GM18870 (cell line): ENCODE measurements at regions not wholly inside any gene's neighbourhood (a gene's known extent, or its start where the extent isn't known, plus 50 kb on each side); places are given as distances from the start of the nearest gene placed in this dataset.
"Not testable (repeated sequence)": the region's sequence is repeated elsewhere in the genome, so short reads cannot be mapped to it uniquely, and the experiment has no call there.

Experiments used
- ATAC-seq: cut with Tn5 transposase; IDR thresholded peaks from one replicate; pipeline ENCODE4 v1.9.1; 2021; ENCODE audit warnings: moderate library complexity; ENCODE audit not compliant: unreplicated experiment

DNA sequence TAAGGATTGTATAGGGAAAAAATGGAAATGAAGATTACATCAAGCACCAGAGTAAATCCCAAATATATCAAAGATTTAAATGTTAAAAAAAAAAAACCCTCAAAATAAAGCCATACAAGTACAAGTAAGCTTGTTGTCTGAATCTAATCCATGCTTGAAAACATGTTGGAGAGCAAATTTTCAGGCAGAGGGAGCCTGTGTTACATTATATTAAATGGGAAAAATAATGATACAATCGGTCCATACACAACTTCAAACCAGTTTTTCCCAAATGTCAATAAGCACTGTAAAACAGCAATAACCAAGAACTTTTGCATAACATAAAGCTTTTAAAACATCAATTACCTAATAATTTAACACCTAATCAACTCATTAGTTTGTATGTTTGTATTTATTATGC, 949.4 kb upstream of the ADGRL4 start:
- no peak for ATAC-seq

DNA sequence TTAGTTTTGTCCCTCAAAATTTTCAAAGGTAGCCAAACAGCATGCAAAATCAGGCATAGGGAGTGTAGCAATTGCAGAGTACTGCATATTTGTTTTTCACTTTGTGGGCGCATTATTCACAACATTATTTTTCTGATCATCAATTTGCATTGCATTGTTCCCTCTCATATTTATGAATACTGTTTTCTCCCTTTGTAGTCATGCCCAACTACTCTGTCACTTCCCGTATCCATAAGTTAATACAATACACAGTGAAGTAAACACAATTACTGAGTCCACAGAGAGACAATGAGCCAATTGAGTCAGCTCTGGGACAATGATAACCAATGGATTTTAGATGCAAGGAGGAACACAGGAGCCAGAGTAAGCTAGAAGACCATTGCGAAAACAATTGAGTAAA, 944.0 kb upstream of the ADGRL4 start:
- ATAC-seq: no peak

DNA sequence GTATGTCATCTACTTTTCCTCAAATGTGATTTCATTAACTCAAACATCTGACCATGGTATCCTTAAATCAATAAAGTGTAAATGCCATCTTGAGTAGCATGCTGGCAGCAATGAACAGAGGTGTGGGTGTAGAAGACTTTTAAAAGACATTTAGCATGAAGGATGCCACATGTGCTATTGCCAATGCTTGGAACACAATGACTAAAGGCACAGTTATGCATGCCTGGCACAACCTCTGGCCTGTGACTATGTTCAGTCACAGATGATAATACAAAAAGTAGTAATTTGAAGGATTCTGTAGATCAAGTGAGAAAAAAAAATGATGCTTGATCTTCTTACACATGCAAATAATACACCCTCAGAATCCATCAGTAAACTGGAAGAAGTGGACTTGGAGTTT, 938.9 kb upstream of the ADGRL4 start:
- ATAC-seq: no peak

DNA sequence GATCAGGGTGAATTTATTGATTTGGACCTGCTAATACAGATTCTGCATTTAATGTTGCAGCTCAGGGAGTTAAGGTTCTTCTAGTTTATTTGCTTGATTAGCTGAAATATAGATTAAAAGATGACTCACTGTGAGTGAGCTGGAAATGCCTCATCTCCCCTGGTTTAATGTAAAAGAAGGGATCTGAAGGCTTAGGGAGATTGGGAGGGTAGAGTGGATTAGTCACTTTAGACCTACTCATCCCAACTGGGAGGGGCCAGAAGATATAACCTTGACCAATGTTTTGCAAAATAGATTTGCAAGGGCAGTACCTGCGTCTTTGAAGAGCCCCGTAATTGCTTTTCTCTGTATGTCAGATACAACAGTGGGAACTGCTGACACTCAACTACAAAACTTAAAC, 922.8 kb upstream of the ADGRL4 start:
- no peak for ATAC-seq

GRCh38 chr1:79928901-79929300, 922.4 kb upstream of the ADGRL4 start:
- no peak for ATAC-seq

GRCh38 chr1:79920960-79921669, 914.6 kb upstream of the ADGRL4 start:
- ATAC-seq: no peak

GRCh38 chr1:79914896-79915295, 908.4 kb upstream of the ADGRL4 start:
- ATAC-seq: no peak

- ATAC-seq: no peak
Measured at GRCh38 chr1:79912813-79913212, 906.3 kb upstream of the ADGRL4 start.

- no peak for ATAC-seq
Measured at GRCh38 chr1:79903321-79903720, 896.8 kb upstream of the ADGRL4 start.

GRCh38 chr1:79902418-79902817, 895.9 kb upstream of the ADGRL4 start:
- ATAC-seq: no peak

GRCh38 chr1:79899914-79900313, 893.4 kb upstream of the ADGRL4 start:
- no peak for ATAC-seq

DNA sequence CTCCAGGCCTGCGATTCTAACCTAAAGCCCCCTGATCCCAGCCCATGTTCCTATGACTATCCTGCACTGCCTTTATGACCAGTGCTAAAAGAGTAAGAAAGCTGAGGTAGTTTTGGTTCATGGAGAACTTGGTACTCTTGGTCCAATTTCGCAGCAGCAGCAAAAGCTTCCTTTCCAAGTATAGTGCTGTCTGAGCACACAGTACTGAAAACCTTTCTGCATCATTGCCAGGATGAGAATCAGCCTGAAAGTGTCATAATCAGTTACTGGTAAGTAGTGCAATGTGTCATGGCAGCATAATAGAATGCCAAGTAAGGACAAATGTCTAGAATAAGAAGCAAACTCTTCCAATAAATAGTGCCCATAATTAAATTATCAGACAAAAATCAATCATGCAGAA, 889.6 kb upstream of the ADGRL4 start:
- no peak for ATAC-seq

DNA sequence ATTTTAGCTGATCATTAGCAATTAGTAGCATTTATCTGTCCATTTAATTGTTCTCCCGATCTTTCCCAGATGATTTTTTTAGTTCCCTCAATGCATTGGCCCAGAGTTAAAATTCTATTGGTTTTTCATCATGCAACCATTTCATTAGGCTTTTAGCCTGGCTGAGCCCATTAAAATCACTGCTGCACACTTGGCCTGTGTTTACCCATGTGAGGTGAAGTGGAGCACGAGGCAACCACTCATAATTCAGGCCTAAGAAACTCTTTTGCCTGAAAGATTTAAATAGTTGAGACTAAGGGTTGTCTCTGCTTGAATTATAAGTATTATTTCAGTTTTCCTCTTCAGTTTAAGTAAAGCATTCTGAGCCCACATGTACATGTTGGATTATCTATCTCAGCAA, 889.0 kb upstream of the ADGRL4 start:
- ATAC-seq: no peak

GRCh38 chr1:79894129-79894528, 887.6 kb upstream of the ADGRL4 start:
- not testable (repeated sequence) for ATAC-seq

DNA sequence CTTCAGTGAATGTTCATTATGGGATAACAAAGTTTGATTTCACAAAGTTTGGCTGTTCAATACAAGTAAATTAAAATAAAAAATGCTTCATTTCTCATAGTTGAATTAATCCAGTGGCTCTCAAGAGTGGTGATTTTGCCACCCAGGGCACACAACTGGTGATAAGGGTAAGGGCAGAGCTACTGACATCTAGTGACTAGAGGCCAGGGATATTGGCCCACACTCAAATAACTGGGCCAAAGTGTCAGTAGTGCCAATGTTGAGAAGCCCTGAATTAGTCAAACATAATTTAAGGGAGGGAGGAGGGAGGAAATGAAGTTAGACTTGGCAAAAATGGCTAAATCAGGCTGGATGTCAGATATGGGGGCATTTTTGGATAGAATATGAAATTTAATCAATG, 880.5 kb upstream of the ADGRL4 start:
- ATAC-seq: no peak

- no peak for ATAC-seq
Measured at GRCh38 chr1:79885101-79885500, 878.6 kb upstream of the ADGRL4 start.

DNA sequence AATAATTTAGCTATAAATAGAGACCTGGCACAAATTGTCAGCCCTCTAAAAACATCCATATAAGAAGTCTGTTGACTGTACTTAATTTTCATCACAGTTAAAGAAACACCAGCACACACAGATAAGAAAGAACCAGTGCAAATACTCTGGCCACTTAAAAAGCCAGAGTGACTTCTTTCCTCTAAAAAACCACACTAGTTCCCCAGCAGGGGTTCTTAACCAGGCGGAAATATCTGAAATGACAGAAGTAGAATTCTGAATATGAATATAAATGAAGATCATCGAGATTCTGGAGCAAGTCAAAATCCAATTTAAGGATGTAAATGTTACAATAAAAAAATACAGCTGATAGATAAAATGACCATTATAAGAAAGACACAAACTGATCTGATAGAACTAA, 870.6 kb upstream of the ADGRL4 start:
- no peak for ATAC-seq

GRCh38 chr1:79875187-79875586, 868.7 kb upstream of the ADGRL4 start:
- no peak for ATAC-seq

DNA sequence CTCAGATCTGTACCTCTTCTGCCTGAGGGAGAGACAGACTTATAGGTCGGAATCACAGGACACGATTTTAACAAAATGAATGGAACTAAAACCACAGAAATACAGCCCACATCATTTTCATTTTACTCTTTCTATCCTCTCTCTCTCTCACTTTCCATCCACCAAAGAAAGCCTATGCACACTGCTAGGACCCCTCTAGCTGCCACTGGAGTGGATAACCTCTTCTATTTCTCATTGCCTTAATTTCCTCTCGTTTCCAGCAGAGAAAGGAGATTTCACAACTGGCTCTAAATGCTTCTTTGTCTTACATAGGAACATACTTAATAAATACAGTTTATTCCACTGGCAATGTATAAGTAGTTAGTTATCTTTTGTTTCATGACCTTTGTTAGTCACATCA, 867.8 kb upstream of the ADGRL4 start:
- ATAC-seq: no peak

DNA sequence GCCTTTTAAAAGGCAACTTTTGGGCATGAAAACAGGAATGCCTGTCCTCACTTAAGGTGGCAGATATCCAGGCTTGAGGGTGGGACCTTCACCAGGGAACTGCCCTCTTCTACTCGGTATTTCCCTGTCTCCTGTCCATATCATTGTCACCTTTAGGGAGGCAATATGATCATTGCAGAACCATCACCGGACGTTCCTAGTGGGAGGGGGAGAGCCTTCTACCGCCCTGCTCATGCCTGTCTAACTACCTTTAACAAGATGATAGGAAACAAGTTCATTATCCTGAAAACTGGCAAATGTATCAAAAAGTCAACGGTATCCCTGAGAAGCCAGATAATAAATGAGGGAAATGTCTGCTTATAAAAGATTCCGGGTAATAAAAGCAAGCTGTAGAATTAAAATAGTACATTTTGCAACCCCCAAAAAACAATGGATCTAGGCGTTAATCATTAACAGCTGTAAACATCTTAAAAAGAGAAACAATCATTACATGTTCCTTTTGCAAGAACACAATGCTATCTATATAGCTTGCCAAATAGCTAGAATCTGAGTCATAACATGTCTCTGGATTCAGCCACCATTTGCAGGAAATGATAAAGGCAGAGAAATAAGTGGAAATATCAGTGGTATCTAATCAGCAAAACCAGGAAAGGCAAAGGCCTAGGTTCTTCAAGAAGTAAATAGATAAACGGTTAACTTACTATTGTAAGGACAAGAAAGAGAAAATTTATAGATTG, 852.9 kb upstream of the ADGRL4 start:
- no peak for ATAC-seq

- ATAC-seq: no peak
Measured at GRCh38 chr1:79852004-79852403, 845.5 kb upstream of the ADGRL4 start.

DNA sequence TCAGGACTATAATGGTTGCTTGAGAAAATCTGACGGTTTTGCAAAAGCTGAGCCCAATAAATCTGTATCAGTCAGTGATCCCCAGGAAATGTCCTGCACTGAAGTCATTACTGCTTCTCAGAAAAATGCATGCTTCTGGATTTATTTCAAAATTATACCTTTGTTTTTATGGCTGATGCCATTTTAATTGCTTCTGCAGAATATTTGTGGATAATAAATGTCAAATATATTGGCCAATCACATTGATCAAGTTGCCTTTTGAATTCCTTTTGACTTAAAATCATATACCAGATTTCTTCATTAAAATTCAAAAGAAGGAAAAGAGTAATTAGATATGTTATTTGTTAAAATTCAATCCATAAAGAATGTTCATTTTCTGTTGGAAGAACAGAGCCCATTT, 842.9 kb upstream of the ADGRL4 start:
- no peak for ATAC-seq

GRCh38 chr1:79848316-79848715, 841.8 kb upstream of the ADGRL4 start:
- no peak for ATAC-seq
